ENCODE measurements at regions not wholly inside any gene's neighbourhood (a gene's known extent, or its start where the extent isn't known, plus 50 kb on each side); places are given as distances from the start of the nearest gene placed in this dataset.

GRCh38 chr18:65372904-65373303 lies 377.9 kb upstream of the CDH7 start:
- 92% methylated on average over 3 of the region's 3 CpGs for WGBS (ENCODE audit: low lambda C conversion rate, missing lambda C conversion rate)
- no peaks in the 10 kb centered on the region for H3K27me3 ChIP-seq
- H2AFZ ChIP-seq = no peak overlapping the region
- H4K20me1 ChIP-seq (ENCODE audit: insufficient read depth, poor library complexity, severe bottlenecking) = no peaks in the 10 kb centered on the region
- no peak for DNase-seq (ENCODE audit: low spot score)
- no peak overlapping the region for H3K27ac ChIP-seq
- TF ChIP-seq CTCF (IDR thresholded peaks at IDR 0.05; ENCODE audit: poor library complexity) (no peak), EZH2phosphoT487 (IDR thresholded peaks at IDR 0.05; ENCODE audit: low read depth, severe bottlenecking, unreplicated experiment) (no peak), EZH2 (IDR thresholded peaks at IDR 0.05; ENCODE audit: borderline replicate concordance) (no peak)
- H3K9me2 ChIP-seq (replicated peaks; ENCODE audit: insufficient read depth) = no peaks in the 10 kb centered on the region
- no peaks in the 10 kb centered on the region for H3K79me2 ChIP-seq
- no peak overlapping the region for H3K4me3 ChIP-seq
- no peak overlapping the region for H3K4me2 ChIP-seq
- H3K4me1 ChIP-seq (ENCODE audit: insufficient read depth) = no peaks in the 10 kb centered on the region
- H3K9me3 ChIP-seq (ENCODE audit: low read depth) = no peaks in the 10 kb centered on the region
- no peaks in the 10 kb centered on the region for H3K36me3 ChIP-seq (replicated peaks; ENCODE audit: insufficient read depth, low read depth)

- Histone ChIP-seq H3K9me3 (ENCODE audit: low read depth) (no peaks in the 10 kb centered on the region), H3K27me3 (no peaks in the 10 kb centered on the region), H3K79me2 (no peaks in the 10 kb centered on the region), H3K27ac (no peak overlapping the region), H3K4me3 (no peak overlapping the region), H3K4me2 (no peak overlapping the region), H3K9me2 (replicated peaks; ENCODE audit: insufficient read depth) (no peaks in the 10 kb centered on the region), H4K20me1 (ENCODE audit: insufficient read depth, poor library complexity, severe bottlenecking) (no peaks in the 10 kb centered on the region), H3K4me1 (ENCODE audit: insufficient read depth) (no peaks in the 10 kb centered on the region), H3K36me3 (replicated peaks; ENCODE audit: insufficient read depth, low read depth) (no peaks in the 10 kb centered on the region), H2AFZ (no peak overlapping the region)
- 32% methylated on average over 1 of the region's 1 CpG for WGBS (ENCODE audit: low lambda C conversion rate, missing lambda C conversion rate)
- DNase-seq (ENCODE audit: low spot score) = no peak
- TF ChIP-seq EZH2phosphoT487 (IDR thresholded peaks at IDR 0.05; ENCODE audit: low read depth, severe bottlenecking, unreplicated experiment) (no peak), CTCF (IDR thresholded peaks at IDR 0.05; ENCODE audit: poor library complexity) (no peak), EZH2 (IDR thresholded peaks at IDR 0.05; ENCODE audit: borderline replicate concordance) (no peak)
These were observed 385.4 kb upstream of the CDH7 start for GRCh38 chr18:65365245-65365980.

- Histone ChIP-seq H3K27me3 (no peaks in the 10 kb centered on the region), H3K9me3 (ENCODE audit: low read depth) (no peaks in the 10 kb centered on the region), H3K79me2 (no peaks in the 10 kb centered on the region), H3K27ac (no peak overlapping the region), H3K4me2 (no peak overlapping the region), H2AFZ (no peak overlapping the region), H3K36me3 (replicated peaks; ENCODE audit: insufficient read depth, low read depth) (no peaks in the 10 kb centered on the region), H3K4me1 (ENCODE audit: insufficient read depth) (no peaks in the 10 kb centered on the region), H3K9me2 (replicated peaks; ENCODE audit: insufficient read depth) (no peaks in the 10 kb centered on the region), H3K4me3 (no peak overlapping the region), H4K20me1 (ENCODE audit: insufficient read depth, poor library complexity, severe bottlenecking) (no peaks in the 10 kb centered on the region)
- no peak for TF ChIP-seq CTCF (IDR thresholded peaks at IDR 0.05; ENCODE audit: poor library complexity)
- no peak for TF ChIP-seq EZH2 (IDR thresholded peaks at IDR 0.05; ENCODE audit: borderline replicate concordance)
- TF ChIP-seq EZH2phosphoT487 (IDR thresholded peaks at IDR 0.05; ENCODE audit: low read depth, severe bottlenecking, unreplicated experiment) = no peak
- no peak for DNase-seq (ENCODE audit: low spot score)
- WGBS (ENCODE audit: low lambda C conversion rate, missing lambda C conversion rate) = 68% methylated on average over 4 of the region's 4 CpGs
These were observed 386.7 kb upstream of the CDH7 start for GRCh38 chr18:65363911-65364632.

All from hepatocyte (in vitro differentiated cells).